Neural progenitor cell (in vitro differentiated cells): ENCODE measurements at regions not wholly inside any gene's neighbourhood (a gene's known extent, or its start where the extent isn't known, plus 50 kb on each side); places are given as distances from the start of the nearest gene placed in this dataset.

ENCODE experiments used
- CTCF ChIP-seq: fragments of 200-600 bp; sonication (generic); IDR thresholded peaks from 2 replicates; pipeline ENCODE4 v1.5.1; 2017; ENCODE audit warnings: antibody characterized with exemption, mild to moderate bottlenecking
- EZH2 ChIP-seq: fragments of 200-600 bp; sonication (generic); IDR thresholded peaks from 2 replicates; pipeline ENCODE4 v1.6.1; 2017; ENCODE audit warnings: antibody characterized with exemption, mild to moderate bottlenecking, moderate library complexity
- EZH2phosphoT487 ChIP-seq: fragments of 200-600 bp; sonication (generic); IDR thresholded peaks from 2 replicates; pipeline ENCODE4 v1.6.1; 2017; ENCODE audit warnings: antibody characterized with exemption

GRCh38 chr22:48105259-48105658, 1342.8 kb downstream of the TBC1D22A start:
- no peak for TF ChIP-seq CTCF
- TF ChIP-seq EZH2, result no peak
- no peak for TF ChIP-seq EZH2phosphoT487
